Pancreas (tissue), 10 donors: ENCODE measurements at regions not wholly inside any gene's neighbourhood (a gene's known extent, or its start where the extent isn't known, plus 50 kb on each side); places are given as distances from the start of the nearest gene placed in this dataset.

ENCODE experiments used
- ATAC-seq, 4 donors: fragments of 200-7000 bp; cut with Tn5 transposase; one replicate each; pipeline versions ENCODE4 v1.8.0 to v1.9.1; 2020; ENCODE audit warnings: mild to moderate bottlenecking in 4 of 4, moderate library complexity in 4 of 4
- DNase-seq, 6 donors: peaks; one replicate each; pipeline ENCODE4 v3.0.0-alpha.2; 2020
- FAIRE-seq: peaks from 2 replicates; lab custom pipeline; 2012; peaks lifted over from hg19 to GRCh38; lab: Jason Lieb, UNC
- H3K27ac ChIP-seq, 4 donors: fragments of 200-600 bp; sonication (generic); 1 replicate in 3 of 4; 2 replicates in 1 of 4; pipeline versions ENCODE4 v1.5.0 to v1.8.0; 2020
- H3K27me3 ChIP-seq, 4 donors: fragments of 200-600 bp; one replicate each; pipeline ENCODE4 v1.8.0; 2021
- H3K36me3 ChIP-seq, 3 donors: fragments of 200-600 bp; sonication (generic) in 1 of 3; one replicate each; pipeline versions ENCODE4 v1.5.0 to v1.8.0; 2020 to 2021
- H3K4me1 ChIP-seq, 3 donors: fragments of 200-600 bp; one replicate each; pipeline ENCODE4 v1.8.0; 2021
- H3K4me3 ChIP-seq, 4 donors: fragments of 200-600 bp; sonication (generic) in 2 of 4; one replicate each; pipeline versions ENCODE4 v1.5.0 to v1.8.0; 2020 to 2021
- H3K9me3 ChIP-seq, 4 donors: fragments of 200-600 bp; one replicate each; pipeline ENCODE4 v1.8.0; 2021
- CTCF ChIP-seq, 4 donors: fragments of 200-600 bp; sonication (generic) in 3 of 4; IDR thresholded peaks; one replicate each; pipeline versions ENCODE4 v1.5.0 to v1.8.0; 2021; ENCODE audit warnings: antibody characterized with exemption in 4 of 4
- WGBS, 2 donors: extraction: QIAGEN DNeasy Blood & Tissue Kit; methylation state at CpG; one replicate each; pipeline ENCODE4 v1.1.7; 2013; 5-methylcytosine and 5-hydroxymethylcytosine counted together
- intact Hi-C, 3 donors: fragments of 100-400 bp; cut with DNase I; formaldehyde crosslinking; loops; one replicate each; pipeline versions ENCODE4 v1.11.1 to v1.14.2; 2022
- donor health status: healthy with polysubstance abuse.
- donor health status: DM: no; HTN: no; CAD: no; lungs with moderate emphysema.
- donor health status: DM: no; HTN: no; CAD: no.
- donor health status: control.
- donor health status: control.
- donor health status: Bipolar disorder and iron deficiency.
- donor health status: DM: yes; HTN: yes; CAD: no.
- donor health status: DM: no; HTN: no; CAD: no.
- donor health status: DM: no; HTN: no; CAD: no.
- donor health status: DM: yes; HTN: yes; CAD: no.

- ATAC-seq (no peak), DNase-seq (no peak), FAIRE-seq (no peak)
- no peak overlapping the region for H3K4me3 ChIP-seq
- H3K27ac ChIP-seq = no peak overlapping the region
- 77% methylated on average over 3 of the region's 3 CpGs for WGBS, 2 donors
- no peaks in the 10 kb centered on the region for H3K36me3 ChIP-seq
- H3K9me3 ChIP-seq = no peaks in the 10 kb centered on the region
- intact Hi-C loops = no loop called here
- H3K27me3 ChIP-seq = no peaks in the 10 kb centered on the region
- no peaks in the 10 kb centered on the region for H3K4me1 ChIP-seq
- TF ChIP-seq CTCF (IDR thresholded peaks at IDR 0.05) = no peak
These were observed 672.9 kb downstream of the MECOM start for GRCh38 chr3:168990621-168991020.

- H3K36me3 ChIP-seq = no peaks in the 10 kb centered on the region
- H3K4me3 ChIP-seq = no peak overlapping the region
- no peaks in the 10 kb centered on the region for H3K9me3 ChIP-seq
- intact Hi-C loops = no loop called here
- no peak overlapping the region for H3K27ac ChIP-seq
- FAIRE-seq = no peak
- WGBS, 2 donors = 31 to 38% methylated on average over 2 of the region's 2 CpGs
- TF ChIP-seq CTCF (IDR thresholded peaks at IDR 0.05) = no peak
- H3K4me1 ChIP-seq = no peaks in the 10 kb centered on the region
- H3K27me3 ChIP-seq = no peaks in the 10 kb centered on the region
- no peak for ATAC-seq
- DNase-seq = no peak
These were observed 673.4 kb downstream of the MECOM start for GRCh38 chr3:168990134-168990533.

GRCh38 chr3:168989396-168989795, 674.1 kb downstream of the MECOM start:
- Histone ChIP-seq H3K27ac (no peak overlapping the region), H3K27me3 (no peaks in the 10 kb centered on the region), H3K36me3 (no peaks in the 10 kb centered on the region), H3K4me1 (no peaks in the 10 kb centered on the region), H3K4me3 (no peak overlapping the region), H3K9me3 (no peaks in the 10 kb centered on the region)
- intact Hi-C loops = no loop called here
- FAIRE-seq (no peak), ATAC-seq (no peak), DNase-seq (no peak)
- TF ChIP-seq CTCF (IDR thresholded peaks at IDR 0.05) = no peak
- WGBS, 2 donors = 76 to 78% methylated on average over 5 of the region's 5 CpGs

GRCh38 chr3:168988853-168989252, 674.7 kb downstream of the MECOM start:
- intact Hi-C loops = no loop called here
- no peaks in the 10 kb centered on the region for H3K36me3 ChIP-seq
- H3K27me3 ChIP-seq = no peaks in the 10 kb centered on the region
- no peaks in the 10 kb centered on the region for H3K4me1 ChIP-seq
- no peaks in the 10 kb centered on the region for H3K9me3 ChIP-seq
- 49 to 54% methylated on average over 1 of the region's 1 CpG for WGBS, 2 donors
- no peak overlapping the region for H3K27ac ChIP-seq
- H3K4me3 ChIP-seq = no peak overlapping the region
- ATAC-seq (no peak), DNase-seq (no peak), FAIRE-seq (no peak)
- TF ChIP-seq CTCF (IDR thresholded peaks at IDR 0.05) = no peak

- 74 to 78% methylated on average over 1 of the region's 1 CpG for WGBS, 2 donors
- no peak overlapping the region for H3K4me3 ChIP-seq
These were observed 678.6 kb downstream of the MECOM start for GRCh38 chr3:168984872-168985271.

More at GRCh38 chr3:168984872-168985271, 678.6 kb downstream of the MECOM start:
- H3K9me3 ChIP-seq = no peaks in the 10 kb centered on the region
- TF ChIP-seq CTCF (IDR thresholded peaks at IDR 0.05) = no peak
- FAIRE-seq (no peak), ATAC-seq (no peak), DNase-seq (no peak)
- H3K27me3 ChIP-seq = peaks cover 0 to 8% (median 0%) of the 10 kb centered on the region in 4 donors
- no peaks in the 10 kb centered on the region for H3K36me3 ChIP-seq
- H3K4me1 ChIP-seq = no peaks in the 10 kb centered on the region
- no peak overlapping the region for H3K27ac ChIP-seq
- intact Hi-C loops = no loop called here
